ENCODE measurements at regions not wholly inside any gene's neighbourhood (a gene's known extent, or its start where the extent isn't known, plus 50 kb on each side); places are given as distances from the start of the nearest gene placed in this dataset.

DNA sequence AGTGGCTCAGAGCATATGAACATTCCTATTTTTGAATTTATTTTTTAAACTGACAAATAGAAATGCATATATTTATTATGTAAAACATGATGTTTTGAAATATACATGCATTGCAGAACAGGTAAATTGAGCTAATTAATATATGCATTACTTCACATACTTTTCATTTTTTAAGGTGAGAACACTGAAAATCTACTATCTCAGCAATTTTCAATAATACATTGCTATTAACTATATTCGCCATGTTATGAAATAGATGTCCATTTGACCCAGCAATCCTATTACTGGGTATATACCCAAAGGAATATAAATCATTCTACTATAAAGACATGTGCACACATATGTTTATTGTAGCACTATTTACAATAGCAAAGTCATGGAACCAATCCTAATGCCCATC lies 717.7 kb upstream of the PIK3C3 start:
- no peaks in the 10 kb centered on the region for H3K4me1 ChIP-seq (replicated peaks in 1 of 4; ENCODE audit: control insufficient read depth in 3 of 4, insufficient read depth in 4 of 4, low read length in 3 of 4)
- H3K4me2 ChIP-seq (ENCODE audit: insufficient read depth in 1 of 2, low read depth in 2 of 2, low read length in 2 of 2): no peak overlapping the region
- no peak overlapping the region for H3K56ac ChIP-seq (replicated peaks; ENCODE audit: insufficient read length, low read depth, low read length)
- no peak overlapping the region for H4K8ac ChIP-seq (ENCODE audit: extremely low read depth, insufficient read depth, low read length)
- no peak for FAIRE-seq
- no peak overlapping the region for H3K4ac ChIP-seq (replicated peaks; ENCODE audit: insufficient read length, low read depth, low read length)
- no peaks in the 10 kb centered on the region for H3K79me1 ChIP-seq (ENCODE audit: low read depth, low read length)
- H2BK5ac ChIP-seq (ENCODE audit: low read depth, low read length): no peak overlapping the region
- no peaks in the 10 kb centered on the region for H3K27me3 ChIP-seq (replicated peaks in 1 of 4; ENCODE audit: control insufficient read depth in 3 of 4, extremely low read depth in 1 of 4, insufficient read depth in 3 of 4, low read length in 3 of 4)
- no peaks in the 10 kb centered on the region; a peak in 1 of 4 replicates for H3K9me3 ChIP-seq (ENCODE audit: insufficient read depth in 2 of 2, low read depth in 1 of 2, low read length in 1 of 2)
- H3K9ac ChIP-seq (replicated peaks in 1 of 4; ENCODE audit: extremely low read depth in 1 of 4, low read depth in 3 of 4, low read length in 3 of 4): no peak overlapping the region
- H2BK15ac ChIP-seq (ENCODE audit: low read length): no peak overlapping the region
- no peaks in the 10 kb centered on the region for H3K79me2 ChIP-seq (ENCODE audit: control insufficient read depth in 1 of 2, insufficient read depth in 2 of 2, low read length in 2 of 2)
- CTCF ChIA-PET (ENCODE audit: partially characterized antibody): interaction anchor here (1.2 kb wide), 1 partner anchor 430 kb away, joined by 3 read pairs; no protein-coding TSS in a partner anchor
- POLR2A ChIA-PET (ENCODE audit: partially characterized antibody): no interaction called here
- H4K91ac ChIP-seq (replicated peaks; ENCODE audit: insufficient read length, low read length): no peak overlapping the region
- no peak overlapping the region for H3K23ac ChIP-seq (ENCODE audit: insufficient read length)
- H3K4me3 ChIP-seq (ENCODE audit: extremely low read depth in 1 of 4, insufficient read depth in 2 of 4, low read depth in 3 of 4, low read length in 4 of 4): no peak overlapping the region
- H3K36me3 ChIP-seq (ENCODE audit: control insufficient read depth in 2 of 4, insufficient read depth in 4 of 4, low read length in 3 of 4): no peaks in the 10 kb centered on the region
- WGBS, 2 experiments (ENCODE audit: extremely low coverage in 1 of 2, insufficient coverage in 1 of 2, insufficient read length in 1 of 2, insufficient replicate concordance in 2 of 2, low coverage in 1 of 2, low lambda C conversion rate in 2 of 2, missing lambda C conversion rate in 1 of 2): 78% methylated on average over 1 of the region's 1 CpG; no CpG with 5 or more reads in 1 of the 2 experiments
- H3K18ac ChIP-seq (ENCODE audit: extremely low read depth, low read length): no peak overlapping the region
- H4K5ac ChIP-seq (ENCODE audit: insufficient read length, low read depth, low read length): no peak overlapping the region
- H2AFZ ChIP-seq (ENCODE audit: low read length): no peak overlapping the region
- no peak for DNase-seq (ENCODE audit: low read depth in 1 of 2, low spot score in 2 of 2)
- H3K14ac ChIP-seq (ENCODE audit: insufficient read length): no peak overlapping the region
- H2BK120ac ChIP-seq (replicated peaks; ENCODE audit: low read depth, low read length): no peak overlapping the region
- H2BK20ac ChIP-seq (ENCODE audit: low read length): no peak overlapping the region
- no peak overlapping the region for H2AK5ac ChIP-seq (ENCODE audit: low read depth, low read length)
- no peaks in the 10 kb centered on the region for H4K20me1 ChIP-seq (replicated peaks in 1 of 2; ENCODE audit: control insufficient read depth in 1 of 2, insufficient read depth in 2 of 2, low read length in 2 of 2)
- H3K23me2 ChIP-seq (ENCODE audit: low read depth, low read length): no peaks in the 10 kb centered on the region
- no peak overlapping the region for H3K27ac ChIP-seq (ENCODE audit: low read depth, low read length)
- H2BK12ac ChIP-seq (ENCODE audit: low read depth, low read length): no peak overlapping the region
- TF ChIP-seq NRF1 (IDR thresholded peaks at IDR 0.05; ENCODE audit: low read depth, low read length) (no peak), NANOG (IDR thresholded peaks at IDR 0.05; ENCODE audit: insufficient read depth, low read depth, low read length, poor library complexity, severe bottlenecking) (no peak), HDAC2 (IDR thresholded peaks at IDR 0.05; ENCODE audit: borderline replicate concordance in 1 of 2, low read depth in 2 of 2, low read length in 2 of 2) (no peak), POU5F1 (IDR thresholded peaks at IDR 0.05; ENCODE audit: low read depth, low read length) (no peak), SP2 (IDR thresholded peaks at IDR 0.05; ENCODE audit: low read length) (no peak), YY1 (IDR thresholded peaks at IDR 0.05; ENCODE audit: low read depth, low read length) (no peak), CTBP2 (IDR thresholded peaks at IDR 0.05; ENCODE audit: borderline replicate concordance, insufficient read depth, insufficient read length, low read length) (no peak), CHD1 (IDR thresholded peaks at IDR 0.05; ENCODE audit: low read depth, low read length) (no peak), GTF2F1 (IDR thresholded peaks at IDR 0.05; ENCODE audit: borderline replicate concordance, low read depth, low read length) (no peak), TEAD4 (IDR thresholded peaks at IDR 0.05; ENCODE audit: low read depth, low read length) (no peak)
- TF ChIP-seq, protein P1, sequence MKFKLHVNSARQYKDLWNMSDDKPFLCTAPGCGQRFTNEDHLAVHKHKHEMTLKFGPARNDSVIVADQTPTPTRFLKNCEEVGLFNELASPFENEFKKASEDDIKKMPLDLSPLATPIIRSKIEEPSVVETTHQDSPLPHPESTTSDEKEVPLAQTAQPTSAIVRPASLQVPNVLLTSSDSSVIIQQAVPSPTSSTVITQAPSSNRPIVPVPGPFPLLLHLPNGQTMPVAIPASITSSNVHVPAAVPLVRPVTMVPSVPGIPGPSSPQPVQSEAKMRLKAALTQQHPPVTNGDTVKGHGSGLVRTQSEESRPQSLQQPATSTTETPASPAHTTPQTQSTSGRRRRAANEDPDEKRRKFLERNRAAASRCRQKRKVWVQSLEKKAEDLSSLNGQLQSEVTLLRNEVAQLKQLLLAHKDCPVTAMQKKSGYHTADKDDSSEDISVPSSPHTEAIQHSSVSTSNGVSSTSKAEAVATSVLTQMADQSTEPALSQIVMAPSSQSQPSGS (IDR thresholded peaks at IDR 0.05; ENCODE audit: low read length): no peak

Measured in H1 (cell line).